MM.1S (cell line): ENCODE measurements at regions not wholly inside any gene's neighbourhood (a gene's known extent, or its start where the extent isn't known, plus 50 kb on each side); places are given as distances from the start of the nearest gene placed in this dataset.

ENCODE experiments used
- DNase-seq: peaks from one replicate; pipeline ENCODE4 v3.0.0-alpha.2; 2015
- H2AFZ ChIP-seq: fragments of 300-600 bp; sonication (generic); 2 replicates; pipeline ENCODE4 v1.6.0; 2016; ENCODE audit warnings: antibody characterized with exemption, low read length
- H3F3A ChIP-seq: fragments of 300-600 bp; sonication (generic); 2 replicates; pipeline ENCODE4 v1.6.1; 2016; ENCODE audit warnings: mild to moderate bottlenecking, antibody characterized with exemption, low read length, moderate library complexity, mixed read lengths; ENCODE audit not compliant: insufficient read depth
- H3K27ac ChIP-seq: fragments of 300-600 bp; sonication (generic); 2 replicates; pipeline ENCODE4 v1.5.1; 2016; ENCODE audit warnings: mild to moderate bottlenecking, low read length
- H3K27me3 ChIP-seq: fragments of 300-600 bp; sonication (generic); replicated peaks from 2 replicates; pipeline ENCODE4 v1.6.0; 2016; ENCODE audit warnings: low read length; ENCODE audit not compliant: insufficient read depth
- H3K36me3 ChIP-seq: fragments of 300-600 bp; sonication (generic); replicated peaks from 2 replicates; pipeline ENCODE4 v1.6.1; 2016; ENCODE audit warnings: mild to moderate bottlenecking, low read length, mixed read lengths; ENCODE audit not compliant: insufficient read depth
- H3K4me1 ChIP-seq: fragments of 300-600 bp; sonication (generic); 2 replicates; pipeline ENCODE4 v1.6.1; 2016; ENCODE audit warnings: low read length, mixed read lengths
- H3K4me2 ChIP-seq: fragments of 300-600 bp; sonication (generic); 2 replicates; pipeline ENCODE4 v1.6.0; 2016; ENCODE audit warnings: low read depth, low read length
- H3K4me3 ChIP-seq: fragments of 300-600 bp; sonication (generic); 2 replicates; pipeline ENCODE4 v1.5.1; 2016; ENCODE audit warnings: low read length, mixed read lengths
- H3K79me2 ChIP-seq: fragments of 300-600 bp; sonication (generic); 2 replicates; pipeline ENCODE4 v1.6.1; 2016; ENCODE audit warnings: mixed run types, low read length, mixed read lengths
- H3K9ac ChIP-seq: fragments of 300-600 bp; sonication (generic); 2 replicates; pipeline ENCODE4 v1.6.1; 2016; ENCODE audit warnings: low read length, mixed read lengths
- H3K9me2 ChIP-seq: fragments of 300-600 bp; sonication (generic); replicated peaks from 2 replicates; pipeline ENCODE4 v1.6.1; 2016; ENCODE audit warnings: mild to moderate bottlenecking, low read length, mixed read lengths; ENCODE audit not compliant: insufficient read depth
- H3K9me3 ChIP-seq: fragments of 300-600 bp; sonication (generic); replicated peaks from 2 replicates; pipeline ENCODE4 v1.6.1; 2016; ENCODE audit warnings: mild to moderate bottlenecking, low read length, mixed read lengths; ENCODE audit not compliant: insufficient read depth
- H4K20me1 ChIP-seq: fragments of 300-600 bp; sonication (generic); 2 replicates; pipeline ENCODE4 v1.6.1; 2016; ENCODE audit warnings: mild to moderate bottlenecking, low read length, moderate library complexity, mixed read lengths; ENCODE audit not compliant: insufficient read depth
- CTCF ChIP-seq: fragments of 300-600 bp; sonication (generic); IDR thresholded peaks from 2 replicates; pipeline ENCODE4 v1.5.1; 2016; ENCODE audit warnings: antibody characterized with exemption, low read length, mixed read lengths
- EZH2 ChIP-seq: fragments of 300-600 bp; sonication (generic); optimal IDR thresholded peaks from 2 replicates; pipeline ENCODE3; 2017; ENCODE audit warnings: low read depth, mild to moderate bottlenecking, antibody characterized with exemption, low read length, mixed read lengths
- EZH2phosphoT487 ChIP-seq: fragments of 300-600 bp; sonication (generic); IDR thresholded peaks from 2 replicates; pipeline ENCODE4 v1.6.1; 2018; ENCODE audit warnings: antibody characterized with exemption, low read length

GRCh38 chr21:33132054-33132453 lies 62.1 kb downstream of the OLIG1 start:
- H3K27me3 ChIP-seq: no peaks in the 10 kb centered on the region
- H3K9me3 ChIP-seq: no peaks in the 10 kb centered on the region
- H3K79me2 ChIP-seq: no peaks in the 10 kb centered on the region
- H3K4me3 ChIP-seq: no peak overlapping the region
- H3K4me2 ChIP-seq: no peak overlapping the region
- H2AFZ ChIP-seq: no peak overlapping the region
- no peaks in the 10 kb centered on the region for H3K4me1 ChIP-seq
- TF ChIP-seq EZH2phosphoT487 (no peak), CTCF (peak; percentile 63)
- no peaks in the 10 kb centered on the region for H3F3A ChIP-seq
- H3K9ac ChIP-seq: no peak overlapping the region
- peak; percentile 40 for DNase-seq
- no peaks in the 10 kb centered on the region for H3K9me2 ChIP-seq
- H4K20me1 ChIP-seq: no peaks in the 10 kb centered on the region
- H3K36me3 ChIP-seq: no peaks in the 10 kb centered on the region
- H3K27ac ChIP-seq: no peak overlapping the region

GRCh38 chr21:33133892-33134291 lies 64.0 kb downstream of the OLIG1 start:
- Histone ChIP-seq H3K4me1 (no peaks in the 10 kb centered on the region), H4K20me1 (no peaks in the 10 kb centered on the region), H3K4me2 (no peak overlapping the region), H3K27ac (no peak overlapping the region), H3K9me2 (no peaks in the 10 kb centered on the region), H3K27me3 (no peaks in the 10 kb centered on the region), H3K4me3 (no peak overlapping the region), H3K36me3 (no peaks in the 10 kb centered on the region), H3F3A (no peaks in the 10 kb centered on the region), H2AFZ (no peak overlapping the region), H3K79me2 (no peaks in the 10 kb centered on the region), H3K9ac (no peak overlapping the region), H3K9me3 (no peaks in the 10 kb centered on the region)
- TF ChIP-seq EZH2phosphoT487 (no peak), EZH2 (no peak), CTCF (no peak)
- no peak for DNase-seq

- TF ChIP-seq CTCF: no peak
- TF ChIP-seq EZH2phosphoT487: no peak
- TF ChIP-seq EZH2: no peak
- no peaks in the 10 kb centered on the region for H4K20me1 ChIP-seq
These were observed 66.0 kb downstream of the OLIG1 start for GRCh38 chr21:33135925-33136324.

More at GRCh38 chr21:33135925-33136324, 66.0 kb downstream of the OLIG1 start:
- H3K27me3 ChIP-seq: no peaks in the 10 kb centered on the region
- H3K27ac ChIP-seq: no peak overlapping the region
- no peak overlapping the region for H2AFZ ChIP-seq
- H3K79me2 ChIP-seq: no peaks in the 10 kb centered on the region
- DNase-seq: no peak
- no peak overlapping the region for H3K4me3 ChIP-seq
- no peak overlapping the region for H3K4me2 ChIP-seq
- peaks cover 18% of the 10 kb centered on the region for H3K4me1 ChIP-seq
- no peaks in the 10 kb centered on the region for H3K9me2 ChIP-seq
- no peaks in the 10 kb centered on the region for H3K36me3 ChIP-seq
- no peaks in the 10 kb centered on the region for H3K9me3 ChIP-seq
- H3K9ac ChIP-seq: no peak overlapping the region
- 0 out of 2 replicates have a peak, but pooled peaks cover 4% of the 10 kb centered on the region for H3F3A ChIP-seq
